Liver (tissue), 8 donors: ENCODE measurements at regions not wholly inside any gene's neighbourhood (a gene's known extent, or its start where the extent isn't known, plus 50 kb on each side); places are given as distances from the start of the nearest gene placed in this dataset.

Experiments
- DNase-seq: peaks from one replicate; pipeline ENCODE4 v3.0.0-alpha.2; 2017; ENCODE audit warnings: low spot score
- H3K27ac ChIP-seq, 2 donors: one replicate each; pipeline ENCODE4 v1.7.0; 2013; ENCODE audit warnings: inconsistent platforms in 2 of 2, low read length in 2 of 2, control low read depth in 1 of 2, low read depth in 1 of 2, mild to moderate bottlenecking in 1 of 2
- H3K27me3 ChIP-seq, 4 donors: one replicate each; pipeline versions ENCODE4 v1.6.1 to v1.7.0; 2013; ENCODE audit warnings: low read length in 3 of 4, inconsistent platforms in 1 of 4, mild to moderate bottlenecking in 1 of 4, moderate library complexity in 1 of 4; ENCODE audit not compliant: control insufficient read depth in 4 of 4, insufficient read depth in 4 of 4
- H3K36me3 ChIP-seq, 4 donors: one replicate each; pipeline versions ENCODE4 v1.6.1 to v1.7.0; 2013; ENCODE audit warnings: low read length in 3 of 4, mild to moderate bottlenecking in 3 of 4, low read depth in 1 of 4, moderate library complexity in 1 of 4; ENCODE audit not compliant: control insufficient read depth in 4 of 4, insufficient read depth in 3 of 4
- H3K4me1 ChIP-seq, 4 donors: one replicate each; pipeline versions ENCODE4 v1.6.1 to v1.7.0; 2013; ENCODE audit warnings: low read length in 3 of 4, mild to moderate bottlenecking in 3 of 4, moderate library complexity in 1 of 4; ENCODE audit not compliant: control insufficient read depth in 4 of 4, insufficient read depth in 4 of 4
- H3K4me3 ChIP-seq, 3 donors: one replicate each; pipeline versions ENCODE4 v1.6.1 to v1.7.0; 2013; ENCODE audit warnings: low read length in 3 of 3, control low read depth in 1 of 3, low read depth in 1 of 3, mild to moderate bottlenecking in 1 of 3
- H3K9ac ChIP-seq, 2 donors: one replicate each; pipeline ENCODE4 v1.7.0; 2013; ENCODE audit warnings: low read length in 2 of 2, mild to moderate bottlenecking in 2 of 2, moderate library complexity in 2 of 2, control low read depth in 1 of 2, low read depth in 1 of 2
- H3K9me3 ChIP-seq, 4 donors: one replicate each; pipeline versions ENCODE4 v1.6.1 to v1.7.0; 2013; ENCODE audit warnings: low read length in 3 of 4; ENCODE audit not compliant: control insufficient read depth in 4 of 4
- EGR1 ChIP-seq, 2 donors: IDR thresholded peaks; 2 replicates each; pipeline ENCODE4 v1.6.1; 2016 to 2018; ENCODE audit warnings: antibody characterized with exemption in 2 of 2, low read depth in 2 of 2
- FOXA1 ChIP-seq: IDR thresholded peaks from 2 replicates; pipeline ENCODE4 v1.6.1; 2016; ENCODE audit warnings: antibody characterized with exemption
- FOXA2 ChIP-seq: IDR thresholded peaks from 2 replicates; pipeline ENCODE4 v1.6.1; 2016; ENCODE audit warnings: antibody characterized with exemption
- GABPA ChIP-seq, 2 donors: IDR thresholded peaks in 1 of 2; conservative IDR thresholded peaks in 1 of 2; 2 replicates each; pipeline ENCODE4 v1.6.1; 2016; ENCODE audit warnings: antibody characterized with exemption in 2 of 2, mild to moderate bottlenecking in 1 of 2, moderate library complexity in 1 of 2
- HNF4A ChIP-seq, 2 donors: conservative IDR thresholded peaks; 2 replicates each; pipeline ENCODE4 v1.6.1; 2016; ENCODE audit warnings: antibody characterized with exemption in 2 of 2, mild to moderate bottlenecking in 2 of 2
- HNF4G ChIP-seq: IDR thresholded peaks from 2 replicates; pipeline ENCODE4 v1.6.1; 2016; ENCODE audit warnings: antibody characterized with exemption
- JUND ChIP-seq, 2 donors: IDR thresholded peaks; 2 replicates each; pipeline ENCODE4 v1.6.1; 2016; ENCODE audit warnings: antibody characterized with exemption in 2 of 2
- NR2F2 ChIP-seq: IDR thresholded peaks from 2 replicates; pipeline ENCODE4 v1.6.1; 2016; ENCODE audit warnings: antibody characterized with exemption
- RAD21 ChIP-seq, 2 donors: IDR thresholded peaks; 2 replicates each; pipeline ENCODE4 v1.6.1; 2016; ENCODE audit warnings: antibody characterized with exemption in 2 of 2, mild to moderate bottlenecking in 2 of 2
- RXRA ChIP-seq, 2 donors: IDR thresholded peaks; 2 replicates each; pipeline ENCODE4 v1.6.1; 2017 to 2018; ENCODE audit warnings: antibody characterized with exemption in 2 of 2, mild to moderate bottlenecking in 1 of 2
- SP1 ChIP-seq: IDR thresholded peaks from 2 replicates; pipeline ENCODE4 v1.6.1; 2018; ENCODE audit warnings: antibody characterized with exemption, mild to moderate bottlenecking
- TAF1 ChIP-seq: conservative IDR thresholded peaks from 2 replicates; pipeline ENCODE4 v1.6.1; 2016; ENCODE audit warnings: antibody characterized with exemption, mild to moderate bottlenecking
- YY1 ChIP-seq: IDR thresholded peaks from 2 replicates; pipeline ENCODE4 v1.6.1; 2016; ENCODE audit warnings: antibody characterized with exemption, mild to moderate bottlenecking
- WGBS: extraction: QIAGEN DNeasy Blood & Tissue Kit; methylation state at CpG from one replicate; pipeline ENCODE4 v1.1.7; 2013; 5-methylcytosine and 5-hydroxymethylcytosine counted together
- TF ChIP-seq, protein P1 (sequence below): IDR thresholded peaks from 2 replicates; pipeline ENCODE4 v1.6.1; 2016; ENCODE audit warnings: antibody characterized with exemption
- TF ChIP-seq, protein P2 (sequence below): fragments of 150-350 bp; IDR thresholded peaks from 2 replicates; pipeline ENCODE4 v1.5.1; 2017; ENCODE audit warnings: improper control_type of control experiment, low read depth, low read length; ENCODE audit not compliant: missing input control
- TF ChIP-seq, protein P3 (sequence below): IDR thresholded peaks from 2 replicates; pipeline ENCODE4 v1.6.1; 2016; ENCODE audit warnings: antibody characterized with exemption, mild to moderate bottlenecking
- TF ChIP-seq, protein P4 (sequence below): IDR thresholded peaks from 2 replicates; pipeline ENCODE4 v1.6.1; 2016; ENCODE audit warnings: antibody characterized with exemption
- TF ChIP-seq, protein P5 (sequence below): IDR thresholded peaks from 2 replicates; pipeline ENCODE4 v1.6.1; 2016; ENCODE audit warnings: antibody characterized with exemption
- donor health status: healthy.
- donor health status: healthy.
- donor health status: healthy.
- donor health status: healthy.
- donor health status: healthy.

DNA sequence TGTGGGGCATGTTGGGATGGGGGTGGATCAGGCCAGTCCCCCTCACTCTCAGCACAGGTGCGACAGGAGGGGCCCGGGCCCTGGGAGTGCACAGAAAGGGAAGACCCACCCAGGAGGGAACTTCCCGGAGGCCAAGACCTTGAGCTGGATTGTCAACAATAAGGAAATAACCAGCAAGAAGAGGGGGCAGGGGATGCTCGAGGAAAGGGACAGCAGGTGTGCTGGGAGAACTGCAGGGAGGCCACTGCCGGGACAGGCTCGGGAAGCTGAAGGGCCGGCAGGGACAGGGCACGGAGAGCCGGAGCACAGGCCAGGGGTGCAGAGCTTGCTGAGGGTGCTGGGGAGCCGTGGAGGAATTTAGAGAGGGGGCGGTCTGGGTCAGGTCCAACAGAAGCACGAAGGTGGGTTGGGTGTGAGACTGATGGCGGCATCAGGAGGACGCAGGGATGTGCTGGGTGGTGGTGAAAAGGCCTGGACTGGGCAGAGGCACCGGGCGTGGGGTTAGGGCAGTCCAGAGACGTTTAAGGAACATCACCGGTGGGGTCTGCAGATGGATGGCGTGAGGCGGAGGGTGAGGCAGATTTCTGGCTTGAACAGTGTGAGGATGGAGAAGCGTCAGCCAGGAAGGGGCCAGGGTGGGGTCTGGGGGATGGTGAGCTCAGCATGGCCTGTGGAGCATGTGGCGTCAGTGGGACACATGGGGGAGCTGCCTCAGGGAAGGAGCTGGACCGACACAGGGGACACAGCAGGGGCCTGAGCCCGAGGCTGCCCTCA, 54.8 kb downstream of the ADRA2C start:
- 88% methylated on average over 24 of the region's 24 CpGs for WGBS
- no peak for DNase-seq
- Histone ChIP-seq H3K9ac (no peak overlapping the region), H3K27me3 (no peaks in the 10 kb centered on the region), H3K27ac (no peak overlapping the region), H3K4me1 (peaks cover 6 to 29% (median 20%) of the 10 kb centered on the region in 4 donors), H3K4me3 (no peak overlapping the region), H3K9me3 (no peaks in the 10 kb centered on the region), H3K36me3 (no peaks in the 10 kb centered on the region)
- TF ChIP-seq NR2F2 (no peak), TAF1 (no peak), RXRA (IDR thresholded peaks at IDR 0.05) (no peak), EGR1 (IDR thresholded peaks at IDR 0.05; ENCODE audit: low read depth in 2 of 2) (no peak), SP1 (no peak), RAD21 (IDR thresholded peaks at IDR 0.05) (no peak), HNF4A (conservative IDR thresholded peaks at IDR 0.05) (no peak), GABPA (IDR thresholded peaks at IDR 0.05 in 1 of 2, conservative IDR thresholded peaks at IDR 0.05 in 1 of 2) (no peak), FOXA2 (no peak), FOXA1 (no peak), JUND (IDR thresholded peaks at IDR 0.05) (no peak), HNF4G (no peak), YY1 (no peak)
- TF ChIP-seq, protein P1, sequence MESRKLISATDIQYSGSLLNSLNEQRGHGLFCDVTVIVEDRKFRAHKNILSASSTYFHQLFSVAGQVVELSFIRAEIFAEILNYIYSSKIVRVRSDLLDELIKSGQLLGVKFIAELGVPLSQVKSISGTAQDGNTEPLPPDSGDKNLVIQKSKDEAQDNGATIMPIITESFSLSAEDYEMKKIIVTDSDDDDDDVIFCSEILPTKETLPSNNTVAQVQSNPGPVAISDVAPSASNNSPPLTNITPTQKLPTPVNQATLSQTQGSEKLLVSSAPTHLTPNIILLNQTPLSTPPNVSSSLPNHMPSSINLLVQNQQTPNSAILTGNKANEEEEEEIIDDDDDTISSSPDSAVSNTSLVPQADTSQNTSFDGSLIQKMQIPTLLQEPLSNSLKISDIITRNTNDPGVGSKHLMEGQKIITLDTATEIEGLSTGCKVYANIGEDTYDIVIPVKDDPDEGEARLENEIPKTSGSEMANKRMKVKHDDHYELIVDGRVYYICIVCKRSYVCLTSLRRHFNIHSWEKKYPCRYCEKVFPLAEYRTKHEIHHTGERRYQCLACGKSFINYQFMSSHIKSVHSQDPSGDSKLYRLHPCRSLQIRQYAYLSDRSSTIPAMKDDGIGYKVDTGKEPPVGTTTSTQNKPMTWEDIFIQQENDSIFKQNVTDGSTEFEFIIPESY: no peak
- TF ChIP-seq, protein P2, sequence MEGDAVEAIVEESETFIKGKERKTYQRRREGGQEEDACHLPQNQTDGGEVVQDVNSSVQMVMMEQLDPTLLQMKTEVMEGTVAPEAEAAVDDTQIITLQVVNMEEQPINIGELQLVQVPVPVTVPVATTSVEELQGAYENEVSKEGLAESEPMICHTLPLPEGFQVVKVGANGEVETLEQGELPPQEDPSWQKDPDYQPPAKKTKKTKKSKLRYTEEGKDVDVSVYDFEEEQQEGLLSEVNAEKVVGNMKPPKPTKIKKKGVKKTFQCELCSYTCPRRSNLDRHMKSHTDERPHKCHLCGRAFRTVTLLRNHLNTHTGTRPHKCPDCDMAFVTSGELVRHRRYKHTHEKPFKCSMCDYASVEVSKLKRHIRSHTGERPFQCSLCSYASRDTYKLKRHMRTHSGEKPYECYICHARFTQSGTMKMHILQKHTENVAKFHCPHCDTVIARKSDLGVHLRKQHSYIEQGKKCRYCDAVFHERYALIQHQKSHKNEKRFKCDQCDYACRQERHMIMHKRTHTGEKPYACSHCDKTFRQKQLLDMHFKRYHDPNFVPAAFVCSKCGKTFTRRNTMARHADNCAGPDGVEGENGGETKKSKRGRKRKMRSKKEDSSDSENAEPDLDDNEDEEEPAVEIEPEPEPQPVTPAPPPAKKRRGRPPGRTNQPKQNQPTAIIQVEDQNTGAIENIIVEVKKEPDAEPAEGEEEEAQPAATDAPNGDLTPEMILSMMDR: no peak
- TF ChIP-seq, protein P3, sequence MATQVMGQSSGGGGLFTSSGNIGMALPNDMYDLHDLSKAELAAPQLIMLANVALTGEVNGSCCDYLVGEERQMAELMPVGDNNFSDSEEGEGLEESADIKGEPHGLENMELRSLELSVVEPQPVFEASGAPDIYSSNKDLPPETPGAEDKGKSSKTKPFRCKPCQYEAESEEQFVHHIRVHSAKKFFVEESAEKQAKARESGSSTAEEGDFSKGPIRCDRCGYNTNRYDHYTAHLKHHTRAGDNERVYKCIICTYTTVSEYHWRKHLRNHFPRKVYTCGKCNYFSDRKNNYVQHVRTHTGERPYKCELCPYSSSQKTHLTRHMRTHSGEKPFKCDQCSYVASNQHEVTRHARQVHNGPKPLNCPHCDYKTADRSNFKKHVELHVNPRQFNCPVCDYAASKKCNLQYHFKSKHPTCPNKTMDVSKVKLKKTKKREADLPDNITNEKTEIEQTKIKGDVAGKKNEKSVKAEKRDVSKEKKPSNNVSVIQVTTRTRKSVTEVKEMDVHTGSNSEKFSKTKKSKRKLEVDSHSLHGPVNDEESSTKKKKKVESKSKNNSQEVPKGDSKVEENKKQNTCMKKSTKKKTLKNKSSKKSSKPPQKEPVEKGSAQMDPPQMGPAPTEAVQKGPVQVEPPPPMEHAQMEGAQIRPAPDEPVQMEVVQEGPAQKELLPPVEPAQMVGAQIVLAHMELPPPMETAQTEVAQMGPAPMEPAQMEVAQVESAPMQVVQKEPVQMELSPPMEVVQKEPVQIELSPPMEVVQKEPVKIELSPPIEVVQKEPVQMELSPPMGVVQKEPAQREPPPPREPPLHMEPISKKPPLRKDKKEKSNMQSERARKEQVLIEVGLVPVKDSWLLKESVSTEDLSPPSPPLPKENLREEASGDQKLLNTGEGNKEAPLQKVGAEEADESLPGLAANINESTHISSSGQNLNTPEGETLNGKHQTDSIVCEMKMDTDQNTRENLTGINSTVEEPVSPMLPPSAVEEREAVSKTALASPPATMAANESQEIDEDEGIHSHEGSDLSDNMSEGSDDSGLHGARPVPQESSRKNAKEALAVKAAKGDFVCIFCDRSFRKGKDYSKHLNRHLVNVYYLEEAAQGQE: no peak
- TF ChIP-seq, protein P4, sequence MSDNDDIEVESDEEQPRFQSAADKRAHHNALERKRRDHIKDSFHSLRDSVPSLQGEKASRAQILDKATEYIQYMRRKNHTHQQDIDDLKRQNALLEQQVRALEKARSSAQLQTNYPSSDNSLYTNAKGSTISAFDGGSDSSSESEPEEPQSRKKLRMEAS: no peak
- TF ChIP-seq, protein P5, sequence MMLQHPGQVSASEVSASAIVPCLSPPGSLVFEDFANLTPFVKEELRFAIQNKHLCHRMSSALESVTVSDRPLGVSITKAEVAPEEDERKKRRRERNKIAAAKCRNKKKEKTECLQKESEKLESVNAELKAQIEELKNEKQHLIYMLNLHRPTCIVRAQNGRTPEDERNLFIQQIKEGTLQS: no peak
